ENCODE measurements at regions not wholly inside any gene's neighbourhood (a gene's known extent, or its start where the extent isn't known, plus 50 kb on each side); places are given as distances from the start of the nearest gene placed in this dataset.

DNA sequence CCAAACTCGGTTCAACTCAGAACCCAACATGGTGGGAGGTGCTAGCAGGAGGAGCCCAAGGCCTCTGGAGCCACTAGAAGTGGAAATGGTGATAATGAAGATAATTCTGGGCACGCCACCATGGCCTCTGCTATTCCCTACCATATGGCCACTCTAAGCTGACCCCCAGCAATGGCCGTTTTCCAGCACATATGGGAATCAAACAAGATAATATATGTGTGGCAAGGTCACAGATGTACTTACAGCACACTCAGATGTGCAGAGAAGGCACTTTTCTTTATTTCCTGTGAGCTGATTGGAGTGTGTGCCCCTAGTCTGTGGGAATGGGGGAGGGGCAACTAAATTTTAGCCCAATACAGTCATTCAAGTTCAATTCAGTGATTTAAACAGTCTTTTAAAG is 153.4 kb upstream of the LRFN2 start:
- Mint-ChIP-seq H3K4me1 (peaks cover 5% of the 10 kb centered on the region), H3K4me3 (no peak overlapping the region), H3K27me3 (ENCODE audit: low read depth) (peaks cover 10% of the 10 kb centered on the region), H3K36me3 (ENCODE audit: low read depth) (no peaks in the 10 kb centered on the region), H3K9me3 (no peaks in the 10 kb centered on the region), H3K27ac (no peak overlapping the region)
- TF ChIP-seq, protein P1, sequence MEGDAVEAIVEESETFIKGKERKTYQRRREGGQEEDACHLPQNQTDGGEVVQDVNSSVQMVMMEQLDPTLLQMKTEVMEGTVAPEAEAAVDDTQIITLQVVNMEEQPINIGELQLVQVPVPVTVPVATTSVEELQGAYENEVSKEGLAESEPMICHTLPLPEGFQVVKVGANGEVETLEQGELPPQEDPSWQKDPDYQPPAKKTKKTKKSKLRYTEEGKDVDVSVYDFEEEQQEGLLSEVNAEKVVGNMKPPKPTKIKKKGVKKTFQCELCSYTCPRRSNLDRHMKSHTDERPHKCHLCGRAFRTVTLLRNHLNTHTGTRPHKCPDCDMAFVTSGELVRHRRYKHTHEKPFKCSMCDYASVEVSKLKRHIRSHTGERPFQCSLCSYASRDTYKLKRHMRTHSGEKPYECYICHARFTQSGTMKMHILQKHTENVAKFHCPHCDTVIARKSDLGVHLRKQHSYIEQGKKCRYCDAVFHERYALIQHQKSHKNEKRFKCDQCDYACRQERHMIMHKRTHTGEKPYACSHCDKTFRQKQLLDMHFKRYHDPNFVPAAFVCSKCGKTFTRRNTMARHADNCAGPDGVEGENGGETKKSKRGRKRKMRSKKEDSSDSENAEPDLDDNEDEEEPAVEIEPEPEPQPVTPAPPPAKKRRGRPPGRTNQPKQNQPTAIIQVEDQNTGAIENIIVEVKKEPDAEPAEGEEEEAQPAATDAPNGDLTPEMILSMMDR (IDR thresholded peaks at IDR 0.05; ENCODE audit: unreplicated experiment in 3 of 3) = no peak

DNA sequence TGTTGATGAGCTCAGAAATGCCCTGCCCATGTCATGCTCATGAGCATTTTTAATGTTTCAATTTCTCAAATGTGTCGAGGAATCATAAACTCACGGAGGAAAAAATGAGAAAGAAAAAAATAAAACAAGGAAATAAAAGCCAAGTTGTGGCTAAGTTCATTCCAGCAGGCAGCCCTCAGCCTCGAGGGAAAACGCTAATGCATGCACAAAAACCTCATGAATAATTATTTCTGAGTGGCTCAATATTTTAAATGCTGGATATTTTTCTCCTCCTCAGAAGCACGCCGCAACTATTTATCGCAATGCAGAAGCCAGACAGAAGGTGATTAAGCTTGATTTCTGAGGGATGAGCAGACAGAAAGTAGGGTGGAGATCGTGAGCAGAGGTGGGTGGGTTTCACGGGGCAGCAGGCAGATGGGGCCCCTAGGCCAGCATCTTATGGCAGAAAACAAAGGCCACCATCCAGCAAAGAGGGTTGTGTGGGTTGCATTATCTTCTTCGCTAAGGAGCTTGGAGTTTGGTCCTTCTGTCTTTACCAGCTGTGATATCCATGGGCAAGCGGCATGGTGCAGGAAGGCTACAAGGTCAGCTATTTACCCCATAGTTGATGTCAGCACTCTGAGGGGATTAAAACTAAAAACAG is 151.5 kb upstream of the LRFN2 start:
- Mint-ChIP-seq H3K9me3 (no peaks in the 10 kb centered on the region), H3K36me3 (ENCODE audit: low read depth) (no peaks in the 10 kb centered on the region), H3K27me3 (ENCODE audit: low read depth) (peaks cover 14% of the 10 kb centered on the region), H3K27ac (peak overlapping the region in 1 of 3 experiments; percentile 78), H3K4me1 (peaks cover 5% of the 10 kb centered on the region), H3K4me3 (no peak overlapping the region)
- TF ChIP-seq, protein P1 (IDR thresholded peaks at IDR 0.05; ENCODE audit: unreplicated experiment in 3 of 3) = no peak

DNA sequence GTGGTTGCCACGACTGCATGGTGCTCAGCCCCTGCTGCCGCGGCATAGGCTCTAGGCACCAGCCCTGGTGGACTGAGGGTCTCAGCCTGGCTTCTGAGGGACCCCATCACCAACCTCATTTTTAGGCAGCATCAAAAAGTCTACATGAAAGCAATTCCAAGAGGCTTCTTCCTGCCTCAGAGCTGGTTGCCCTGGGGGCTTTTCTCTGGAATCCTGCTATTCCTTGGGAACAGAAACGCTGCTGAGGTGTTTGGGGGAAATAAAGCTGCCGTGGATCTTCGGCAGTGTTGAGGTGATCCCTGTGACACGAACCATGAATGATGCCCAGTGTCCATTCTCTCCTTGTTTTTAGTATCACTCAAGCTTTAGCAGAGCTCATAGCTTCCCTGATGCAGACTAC is 148.4 kb upstream of the LRFN2 start:
- Mint-ChIP-seq H3K9me3 (no peaks in the 10 kb centered on the region), H3K27ac (peak overlapping the region in 1 of 3 experiments; percentile 15), H3K4me3 (no peak overlapping the region), H3K4me1 (peaks cover 21% of the 10 kb centered on the region), H3K36me3 (ENCODE audit: low read depth) (no peaks in the 10 kb centered on the region), H3K27me3 (ENCODE audit: low read depth) (peaks cover 7% of the 10 kb centered on the region)
- TF ChIP-seq, protein P1 (IDR thresholded peaks at IDR 0.05; ENCODE audit: unreplicated experiment in 3 of 3) = no peak

DNA sequence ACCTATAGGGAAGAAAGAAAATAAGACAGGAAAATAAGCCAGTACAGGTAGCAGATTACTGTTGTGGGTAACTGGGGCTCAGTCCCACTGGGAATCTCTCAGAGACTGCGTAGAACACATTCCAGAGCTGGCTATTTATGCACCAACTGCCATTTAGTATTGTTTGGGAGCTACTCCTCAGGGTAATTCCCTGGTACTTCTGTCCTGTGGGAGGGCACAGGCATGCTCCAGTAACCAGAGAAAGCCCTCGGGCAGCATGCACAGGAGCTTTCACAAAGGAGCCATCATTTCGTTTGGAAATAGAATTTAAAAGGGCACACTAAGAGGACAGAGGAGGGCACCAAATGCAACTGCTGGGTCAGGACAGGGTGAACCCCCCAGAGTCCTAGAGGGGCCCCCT is 148.0 kb upstream of the LRFN2 start:
- Mint-ChIP-seq H3K27ac (no peak overlapping the region), H3K9me3 (no peaks in the 10 kb centered on the region), H3K27me3 (ENCODE audit: low read depth) (peaks cover 7% of the 10 kb centered on the region), H3K36me3 (ENCODE audit: low read depth) (no peaks in the 10 kb centered on the region), H3K4me3 (no peak overlapping the region), H3K4me1 (peaks cover 21% of the 10 kb centered on the region)
- TF ChIP-seq, protein P1 (IDR thresholded peaks at IDR 0.05; ENCODE audit: unreplicated experiment in 3 of 3) = no peak

DNA sequence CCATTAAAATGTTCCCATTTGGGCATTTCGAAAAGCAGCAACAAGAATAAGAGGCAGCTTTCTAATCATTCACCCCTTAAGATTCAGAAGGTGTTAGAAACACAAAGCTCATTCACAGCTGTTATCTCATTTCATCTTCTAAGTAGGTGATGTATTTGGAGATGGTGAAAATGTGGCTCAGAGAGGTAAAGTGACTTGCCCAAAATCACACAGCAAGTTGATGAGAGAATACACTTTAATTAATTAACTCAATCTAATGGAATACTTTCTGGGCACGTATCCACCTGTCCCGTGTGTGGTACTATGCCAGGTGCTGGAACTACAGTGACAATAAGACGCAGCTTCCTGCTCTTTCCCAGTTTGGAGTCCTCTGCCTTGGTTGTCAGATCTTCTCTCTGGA is 147.4 kb upstream of the LRFN2 start:
- H3K4me3 Mint-ChIP-seq = no peak overlapping the region
- H3K4me1 Mint-ChIP-seq = peaks cover 21% of the 10 kb centered on the region
- H3K27me3 Mint-ChIP-seq (ENCODE audit: low read depth) = peaks cover 7% of the 10 kb centered on the region
- H3K36me3 Mint-ChIP-seq (ENCODE audit: low read depth) = no peaks in the 10 kb centered on the region
- H3K27ac Mint-ChIP-seq = no peak overlapping the region
- no peaks in the 10 kb centered on the region for H3K9me3 Mint-ChIP-seq
- TF ChIP-seq, protein P1 (IDR thresholded peaks at IDR 0.05; ENCODE audit: unreplicated experiment in 3 of 3) = no peak

DNA sequence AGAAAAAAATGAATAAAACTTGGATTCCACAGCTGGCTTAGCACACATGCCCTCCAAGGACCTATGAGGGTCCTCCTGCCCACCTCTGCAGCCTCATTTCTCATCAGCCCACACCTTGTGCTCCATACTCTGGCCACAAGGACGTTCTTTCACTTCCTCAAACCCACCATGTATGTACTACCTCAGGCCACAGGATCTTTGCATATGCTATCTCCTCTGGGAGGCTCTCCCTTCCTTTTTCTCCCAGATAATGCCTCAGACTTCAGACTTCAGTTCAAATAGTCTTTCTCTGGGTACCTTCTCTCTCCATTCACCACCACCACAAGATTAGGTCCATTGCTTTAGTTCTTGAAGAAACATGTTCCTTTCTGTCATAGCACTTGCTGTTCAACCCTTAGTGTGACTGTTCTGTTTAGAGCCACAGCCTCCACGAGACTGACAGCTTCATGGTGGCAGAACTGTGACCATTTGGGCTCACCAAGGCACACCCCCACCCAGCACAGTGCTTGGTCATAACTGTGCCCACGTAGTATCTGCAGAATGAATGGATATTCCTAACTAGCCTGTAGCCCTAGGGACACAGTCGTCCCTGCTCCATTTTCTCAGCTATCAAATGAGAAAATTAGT is 146.7 kb upstream of the LRFN2 start:
- H3K9me3 Mint-ChIP-seq = no peaks in the 10 kb centered on the region
- peaks cover 21% of the 10 kb centered on the region for H3K4me1 Mint-ChIP-seq
- no peak overlapping the region for H3K4me3 Mint-ChIP-seq
- TF ChIP-seq, protein P1 (IDR thresholded peaks at IDR 0.05; ENCODE audit: unreplicated experiment in 3 of 3) = no peak
- H3K27ac Mint-ChIP-seq = peak overlapping the region; percentile 7 to 83 (median 22)
- H3K27me3 Mint-ChIP-seq (ENCODE audit: low read depth) = peaks cover 7% of the 10 kb centered on the region
- no peaks in the 10 kb centered on the region for H3K36me3 Mint-ChIP-seq (ENCODE audit: low read depth)
